ENCODE measurements at regions not wholly inside any gene's neighbourhood (a gene's known extent, or its start where the extent isn't known, plus 50 kb on each side); places are given as distances from the start of the nearest gene placed in this dataset.
"Not testable (repeated sequence)": the region's sequence is repeated elsewhere in the genome, so short reads cannot be mapped to it uniquely, and the experiment has no call there.

DNA sequence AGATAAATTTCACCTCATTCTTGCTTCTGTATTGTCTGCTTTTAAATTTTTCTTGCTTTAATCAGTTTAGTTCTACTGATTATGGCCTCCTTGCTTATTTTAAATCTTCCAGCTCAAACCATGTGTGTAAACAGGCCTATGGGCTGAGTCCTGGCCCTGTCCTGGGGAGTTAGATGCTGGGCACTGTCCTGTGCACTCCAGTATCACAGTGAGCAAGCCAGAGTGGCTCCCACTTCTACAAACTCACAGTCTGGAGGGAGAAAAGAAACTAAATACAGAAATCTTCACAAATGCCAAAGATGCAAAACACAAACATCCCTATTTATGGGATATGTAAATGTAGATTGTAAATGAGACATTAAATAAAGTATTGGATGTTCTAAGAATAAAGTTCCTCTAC is 101.1 kb upstream of the POGK start:
- H3K27me3 ChIP-seq, result no peaks in the 10 kb centered on the region
- no peak overlapping the region for H3K4me3 ChIP-seq
- no peaks in the 10 kb centered on the region for H3K4me1 ChIP-seq
- no peak for DNase-seq
- TF ChIP-seq, protein P1, sequence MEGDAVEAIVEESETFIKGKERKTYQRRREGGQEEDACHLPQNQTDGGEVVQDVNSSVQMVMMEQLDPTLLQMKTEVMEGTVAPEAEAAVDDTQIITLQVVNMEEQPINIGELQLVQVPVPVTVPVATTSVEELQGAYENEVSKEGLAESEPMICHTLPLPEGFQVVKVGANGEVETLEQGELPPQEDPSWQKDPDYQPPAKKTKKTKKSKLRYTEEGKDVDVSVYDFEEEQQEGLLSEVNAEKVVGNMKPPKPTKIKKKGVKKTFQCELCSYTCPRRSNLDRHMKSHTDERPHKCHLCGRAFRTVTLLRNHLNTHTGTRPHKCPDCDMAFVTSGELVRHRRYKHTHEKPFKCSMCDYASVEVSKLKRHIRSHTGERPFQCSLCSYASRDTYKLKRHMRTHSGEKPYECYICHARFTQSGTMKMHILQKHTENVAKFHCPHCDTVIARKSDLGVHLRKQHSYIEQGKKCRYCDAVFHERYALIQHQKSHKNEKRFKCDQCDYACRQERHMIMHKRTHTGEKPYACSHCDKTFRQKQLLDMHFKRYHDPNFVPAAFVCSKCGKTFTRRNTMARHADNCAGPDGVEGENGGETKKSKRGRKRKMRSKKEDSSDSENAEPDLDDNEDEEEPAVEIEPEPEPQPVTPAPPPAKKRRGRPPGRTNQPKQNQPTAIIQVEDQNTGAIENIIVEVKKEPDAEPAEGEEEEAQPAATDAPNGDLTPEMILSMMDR (IDR thresholded peaks at IDR 0.05), result no peak
- TF ChIP-seq POLR2A (IDR thresholded peaks at IDR 0.05), result no peak
- H3K36me3 ChIP-seq, result no peaks in the 10 kb centered on the region
- H3K9me3 ChIP-seq, result no peaks in the 10 kb centered on the region
- no peak overlapping the region for H3K27ac ChIP-seq

DNA sequence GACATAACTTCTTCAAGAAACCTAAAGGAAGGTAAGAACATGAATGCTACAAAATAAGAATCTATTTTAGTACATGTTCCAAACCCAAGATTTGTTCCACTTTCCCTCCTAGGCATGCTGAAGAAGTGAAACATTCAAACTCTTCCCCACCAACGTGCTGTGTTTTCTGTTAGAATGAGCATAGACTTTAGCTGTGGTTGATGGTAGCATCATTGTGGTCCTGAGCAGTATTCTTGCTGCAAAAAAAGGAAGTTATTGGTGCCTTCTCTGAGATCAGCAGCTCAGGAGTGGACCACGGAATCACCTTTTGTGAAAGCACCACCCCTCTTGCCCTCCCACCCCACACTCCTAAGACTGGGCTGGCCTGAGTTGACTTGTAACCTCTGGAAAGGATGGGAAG is 100.4 kb upstream of the POGK start:
- no peaks in the 10 kb centered on the region for H3K36me3 ChIP-seq
- no peak overlapping the region for H3K4me3 ChIP-seq
- H3K4me1 ChIP-seq, result no peaks in the 10 kb centered on the region
- H3K9me3 ChIP-seq, result no peaks in the 10 kb centered on the region
- DNase-seq, result no peak
- TF ChIP-seq POLR2A (IDR thresholded peaks at IDR 0.05), result no peak
- TF ChIP-seq, protein P1 (IDR thresholded peaks at IDR 0.05), result no peak
- no peaks in the 10 kb centered on the region for H3K27me3 ChIP-seq
- no peak overlapping the region for H3K27ac ChIP-seq

DNA sequence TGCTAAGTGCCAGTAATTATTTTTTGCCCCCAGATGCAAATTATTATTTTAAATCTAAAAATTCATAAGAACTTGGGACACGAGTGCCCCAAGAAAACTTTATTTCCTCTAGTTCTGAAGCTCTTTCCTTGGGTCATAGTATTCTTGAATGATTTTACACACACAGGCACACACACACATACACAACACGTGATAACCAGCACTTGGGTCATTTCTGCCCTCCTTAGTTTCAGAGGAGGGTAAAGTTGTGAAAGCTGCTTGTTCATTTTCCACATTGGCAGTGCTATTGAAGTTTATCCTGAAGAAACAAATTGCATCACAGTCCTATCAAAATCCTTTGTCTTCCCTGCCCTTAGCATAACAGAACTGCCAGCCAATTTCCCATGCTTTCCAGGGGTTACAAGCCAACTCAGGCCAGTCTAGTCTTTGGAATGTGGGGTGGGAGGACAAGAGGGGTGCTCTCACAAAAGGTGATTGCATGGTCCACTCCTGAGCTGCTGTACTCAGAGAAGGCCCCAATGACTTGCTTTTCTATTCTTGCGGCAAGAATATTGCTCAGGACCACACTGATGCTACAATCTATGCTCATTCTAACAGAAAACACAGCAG is 98.5 kb upstream of the POGK start:
- no peak for DNase-seq
- TF ChIP-seq POLR2A (IDR thresholded peaks at IDR 0.05), result no peak
- TF ChIP-seq, protein P1 (IDR thresholded peaks at IDR 0.05), result no peak
- Histone ChIP-seq H3K36me3 (no peaks in the 10 kb centered on the region), H3K4me1 (no peaks in the 10 kb centered on the region), H3K9me3 (no peaks in the 10 kb centered on the region), H3K27ac (no peak overlapping the region), H3K4me3 (no peak overlapping the region), H3K27me3 (no peaks in the 10 kb centered on the region)

DNA sequence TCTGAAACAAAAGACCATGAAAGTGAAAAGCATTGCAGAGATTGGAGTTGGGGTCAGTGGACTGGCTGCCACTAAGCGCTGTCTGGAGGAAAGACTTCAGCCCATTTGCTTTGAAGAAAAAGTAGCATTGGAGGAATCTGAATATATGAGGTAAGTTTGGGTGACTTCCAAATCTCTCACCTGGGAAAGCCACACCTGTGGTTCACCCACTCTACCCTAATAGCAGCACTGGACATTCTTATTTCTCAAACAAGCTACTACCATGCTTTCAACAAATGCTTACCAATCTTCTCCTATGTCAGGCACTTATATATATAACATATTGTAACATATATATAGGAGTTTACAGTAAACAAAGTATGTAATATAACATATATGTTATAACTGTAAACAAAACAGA is 76.0 kb upstream of the POGK start:
- TF ChIP-seq, protein P1 (IDR thresholded peaks at IDR 0.05), result no peak
- no peak for TF ChIP-seq POLR2A (IDR thresholded peaks at IDR 0.05)
- H3K9me3 ChIP-seq, result no peaks in the 10 kb centered on the region
- no peak overlapping the region for H3K27ac ChIP-seq
- no peaks in the 10 kb centered on the region for H3K36me3 ChIP-seq
- H3K4me1 ChIP-seq, result no peaks in the 10 kb centered on the region
- no peak for DNase-seq
- no peaks in the 10 kb centered on the region for H3K27me3 ChIP-seq
- H3K4me3 ChIP-seq, result no peak overlapping the region

DNA sequence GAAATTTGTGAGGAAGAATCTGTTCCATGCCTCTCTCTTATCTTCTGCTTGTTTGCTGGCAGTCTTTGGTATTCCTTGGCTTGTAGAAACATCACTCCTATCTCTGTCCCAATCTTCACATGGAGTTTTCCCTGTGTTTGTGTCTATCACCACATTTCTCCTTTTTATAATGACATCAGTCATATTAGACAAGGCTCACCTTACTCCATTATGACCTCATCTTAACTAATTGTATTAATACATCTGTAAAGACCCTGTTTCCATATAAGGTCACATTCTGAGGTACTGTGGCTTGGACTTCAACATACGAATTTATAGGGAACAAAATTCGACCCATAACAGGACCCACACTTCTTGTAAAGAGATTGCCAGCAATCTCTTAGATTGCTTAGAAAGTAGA is 72.3 kb upstream of the POGK start:
- Histone ChIP-seq H3K9me3 (no peaks in the 10 kb centered on the region), H3K4me1 (no peaks in the 10 kb centered on the region), H3K27me3 (no peaks in the 10 kb centered on the region), H3K4me3 (no peak overlapping the region), H3K27ac (no peak overlapping the region), H3K36me3 (no peaks in the 10 kb centered on the region)
- TF ChIP-seq POLR2A (IDR thresholded peaks at IDR 0.05), result no peak
- TF ChIP-seq, protein P1 (IDR thresholded peaks at IDR 0.05), result no peak
- DNase-seq, result no peak

DNA sequence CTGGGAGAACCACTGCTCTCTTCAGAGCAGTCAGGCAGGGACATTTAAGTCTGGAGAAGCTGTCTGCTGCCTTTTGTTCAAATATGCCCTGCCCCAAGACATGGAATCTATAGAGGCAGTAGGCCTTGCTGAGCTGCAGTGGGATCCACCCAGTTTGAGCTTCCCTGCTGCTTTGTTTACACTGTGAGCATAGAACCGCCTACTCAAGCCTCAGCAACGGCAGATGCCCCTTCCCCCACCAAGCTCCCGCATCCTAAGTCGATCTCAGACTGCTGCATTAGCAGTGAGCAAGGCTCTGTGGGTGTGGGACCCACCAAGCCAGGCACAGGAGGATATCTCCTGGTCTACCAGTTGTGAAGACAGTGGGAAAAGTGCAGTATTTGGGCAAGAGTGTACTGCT is 54.6 kb upstream of the POGK start:
- H3K27ac ChIP-seq, result not testable (repeated sequence)

More for the DNA sequence above, 54.6 kb upstream of the POGK start:
- H3K4me1 ChIP-seq, H3K36me3 ChIP-seq, DNase-seq, H3K9me3 ChIP-seq, H3K4me3 ChIP-seq, H3K27me3 ChIP-seq: not testable (repeated sequence)

Measured in Peyer's patch (tissue), 4 donors.